ENCODE measurements at regions not wholly inside any gene's neighbourhood (a gene's known extent, or its start where the extent isn't known, plus 50 kb on each side); places are given as distances from the start of the nearest gene placed in this dataset.
"Not testable (repeated sequence)": the region's sequence is repeated elsewhere in the genome, so short reads cannot be mapped to it uniquely, and the experiment has no call there.

DNA sequence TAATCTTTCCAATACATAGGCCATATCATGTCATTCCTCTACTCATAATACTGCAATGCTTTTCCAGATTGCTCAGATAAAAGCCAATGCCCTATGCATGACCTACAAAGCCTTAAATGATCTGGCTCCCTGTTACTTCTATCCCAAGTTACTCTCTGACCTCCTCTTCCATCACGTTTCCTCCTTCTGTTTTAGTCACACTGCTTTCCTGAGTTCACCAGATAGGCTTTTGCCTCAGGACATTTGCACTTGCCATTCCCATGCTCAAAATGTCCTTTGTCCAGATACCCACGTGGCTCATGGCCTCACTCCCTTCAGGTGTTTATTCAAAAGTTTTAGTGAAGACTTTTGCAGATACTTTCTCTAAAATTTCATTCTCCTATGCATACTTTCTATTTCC is 138.7 kb upstream of the PRICKLE1 start:
- no peak for DNase-seq

DNA sequence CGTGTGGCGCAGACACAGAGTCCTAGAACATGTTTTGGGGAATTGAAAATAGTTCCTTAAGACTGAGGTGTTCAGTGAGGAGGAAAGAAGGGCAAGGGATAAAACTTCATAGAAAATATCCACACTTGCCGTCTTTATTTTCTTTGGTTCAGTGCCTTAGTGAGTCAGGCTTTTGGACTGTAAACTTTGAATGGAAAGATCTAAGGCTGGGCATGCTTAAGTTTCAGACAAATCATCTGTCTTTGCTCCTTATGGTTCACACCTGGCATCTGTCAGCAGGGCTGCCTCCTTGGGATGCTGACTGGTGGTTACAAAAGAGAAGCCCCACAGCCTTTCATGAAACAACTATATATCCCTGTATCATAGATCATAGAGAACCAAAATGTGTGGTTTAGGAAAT is 136.3 kb upstream of the PRICKLE1 start:
- no peak for DNase-seq

DNA sequence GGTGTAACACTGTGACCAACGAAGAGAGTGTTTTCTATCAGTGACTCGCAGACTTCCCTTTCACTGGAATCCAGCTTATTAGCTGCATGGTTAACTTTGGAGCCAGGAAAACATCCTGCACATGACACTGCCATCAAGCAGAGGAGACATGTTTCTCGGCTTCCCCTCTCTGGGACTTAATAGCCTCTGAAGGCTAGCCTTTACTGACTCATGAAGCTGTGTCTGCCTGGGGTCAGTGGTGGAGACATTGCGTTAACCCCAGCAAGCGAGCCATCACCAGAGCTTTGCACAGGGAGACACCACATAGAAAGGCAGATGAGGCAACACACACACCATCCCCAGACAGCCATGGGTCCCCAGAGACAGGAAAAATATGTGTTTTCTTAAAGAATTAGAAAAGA is 126.9 kb upstream of the PRICKLE1 start:
- no peak for DNase-seq

DNA sequence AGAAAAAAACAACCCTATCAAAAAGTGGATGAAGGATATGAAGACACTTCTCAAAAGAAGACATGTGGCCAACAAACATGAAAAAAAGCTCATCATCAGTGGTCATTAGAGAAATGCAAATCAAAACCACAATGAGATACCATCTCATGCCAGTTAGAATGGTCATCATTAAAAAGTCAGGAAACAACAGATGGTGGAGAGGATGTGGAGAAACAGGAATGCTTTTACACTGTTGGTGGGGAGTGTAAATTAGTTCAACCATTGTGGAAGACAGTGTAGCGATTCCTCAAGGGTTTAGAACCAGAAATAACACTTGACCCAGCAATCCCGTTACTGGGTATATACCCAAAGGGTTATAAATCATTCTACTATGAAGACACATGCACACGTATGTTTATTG is 124.0 kb upstream of the PRICKLE1 start:
- DNase-seq, result not testable (repeated sequence)

DNA sequence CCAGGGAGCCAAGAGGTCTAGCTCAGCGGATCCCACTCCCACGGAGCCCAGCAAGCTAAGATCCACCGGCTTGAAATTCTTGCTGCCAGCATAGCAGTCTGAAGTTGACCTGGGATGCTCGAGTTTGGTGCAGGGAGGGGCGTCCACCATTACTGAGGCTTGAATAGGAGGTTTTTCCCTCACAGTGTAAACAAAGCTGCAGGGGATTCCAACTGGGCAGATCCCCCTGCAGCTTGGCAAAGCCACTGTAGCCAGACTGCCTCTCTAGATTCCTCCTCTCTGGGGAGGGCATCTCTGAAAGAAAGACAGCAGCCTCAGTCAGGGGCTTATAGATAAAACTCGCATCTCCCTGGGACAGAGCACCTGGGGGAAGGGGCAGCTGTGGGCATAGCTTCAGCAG is 118.8 kb upstream of the PRICKLE1 start:
- not testable (repeated sequence) for DNase-seq

DNA sequence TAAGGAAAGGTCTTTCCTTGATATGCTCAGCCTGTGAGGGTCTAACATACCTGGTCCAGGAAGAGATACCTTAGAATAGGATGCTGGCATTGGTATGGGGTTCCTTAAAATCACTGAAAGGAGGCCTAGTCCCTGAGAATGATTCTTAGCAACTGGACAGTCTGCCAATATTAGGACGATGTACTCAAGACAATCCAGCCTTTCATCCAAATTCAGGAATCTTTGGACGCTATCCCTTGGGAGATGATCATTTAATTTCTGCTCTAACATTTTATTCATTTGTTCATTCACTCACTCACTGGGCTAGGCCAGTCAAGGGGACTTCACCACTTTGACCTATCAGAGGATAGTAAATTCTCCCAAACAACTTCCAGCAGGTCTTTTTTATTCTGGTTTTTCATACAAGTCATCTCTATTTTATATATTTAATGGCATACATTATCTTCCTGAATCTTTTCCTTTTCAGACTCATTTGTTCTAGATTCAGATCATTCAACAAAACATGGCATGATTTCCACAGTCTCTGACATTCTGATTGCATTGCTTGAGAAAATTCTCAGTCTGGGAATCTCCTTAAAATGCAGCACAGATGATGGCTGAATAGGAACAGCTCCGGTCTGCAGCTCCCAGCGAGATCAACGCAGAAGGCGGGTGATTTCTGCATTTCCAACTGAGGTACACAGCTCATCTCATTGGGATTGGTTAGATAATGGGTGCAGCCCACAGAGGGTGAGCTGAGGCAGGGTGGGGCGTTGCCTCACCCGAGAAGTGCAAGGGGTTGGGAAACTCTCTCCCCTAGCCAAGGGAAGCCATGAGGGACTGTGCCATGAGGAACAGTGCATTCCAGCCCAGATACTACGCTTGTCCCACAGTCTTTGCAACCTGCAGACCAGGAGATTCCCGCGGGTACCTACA is 118.0 kb upstream of the PRICKLE1 start:
- DNase-seq, result no peak

DNA sequence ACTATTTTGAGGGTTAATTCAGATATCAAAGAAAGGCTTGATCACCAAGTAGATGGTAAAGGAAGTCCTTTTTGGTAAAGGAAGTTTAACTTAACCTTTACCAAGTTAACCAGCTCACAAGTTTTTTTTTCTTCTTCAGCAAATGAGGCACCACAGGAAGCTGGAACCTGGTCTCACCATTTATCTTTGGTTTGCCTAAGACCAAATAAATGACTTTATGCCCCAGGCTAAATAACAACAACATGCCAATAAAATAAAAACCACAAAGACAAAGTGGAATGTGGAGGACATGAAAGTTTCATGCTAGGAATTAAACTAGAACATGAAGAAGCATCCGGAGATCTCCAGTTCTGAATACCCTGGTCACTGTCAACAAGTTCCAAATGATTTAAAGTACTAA is 116.8 kb upstream of the PRICKLE1 start:
- DNase-seq, result no peak

DNA sequence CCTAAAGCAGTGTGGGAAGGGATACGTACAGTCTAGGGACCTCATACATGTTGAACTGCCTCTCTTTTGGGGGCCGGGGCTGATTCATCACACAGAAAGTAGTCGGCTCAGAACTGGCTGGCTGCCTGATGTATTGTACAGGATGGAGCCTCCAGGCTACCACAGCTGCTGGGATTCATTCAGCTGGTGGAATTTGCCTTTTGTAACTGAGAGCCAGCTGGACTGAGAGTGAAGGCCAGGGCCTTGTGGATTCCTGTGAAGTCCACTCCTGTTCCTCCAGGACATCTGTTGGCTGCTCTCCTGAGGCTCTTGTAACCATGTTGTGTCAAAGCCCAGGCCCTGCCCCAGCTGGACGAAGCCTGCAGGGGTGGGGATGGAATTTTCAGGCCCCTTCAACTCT is 116.3 kb upstream of the PRICKLE1 start:
- peak; percentile 48 to 54 for DNase-seq

DNA sequence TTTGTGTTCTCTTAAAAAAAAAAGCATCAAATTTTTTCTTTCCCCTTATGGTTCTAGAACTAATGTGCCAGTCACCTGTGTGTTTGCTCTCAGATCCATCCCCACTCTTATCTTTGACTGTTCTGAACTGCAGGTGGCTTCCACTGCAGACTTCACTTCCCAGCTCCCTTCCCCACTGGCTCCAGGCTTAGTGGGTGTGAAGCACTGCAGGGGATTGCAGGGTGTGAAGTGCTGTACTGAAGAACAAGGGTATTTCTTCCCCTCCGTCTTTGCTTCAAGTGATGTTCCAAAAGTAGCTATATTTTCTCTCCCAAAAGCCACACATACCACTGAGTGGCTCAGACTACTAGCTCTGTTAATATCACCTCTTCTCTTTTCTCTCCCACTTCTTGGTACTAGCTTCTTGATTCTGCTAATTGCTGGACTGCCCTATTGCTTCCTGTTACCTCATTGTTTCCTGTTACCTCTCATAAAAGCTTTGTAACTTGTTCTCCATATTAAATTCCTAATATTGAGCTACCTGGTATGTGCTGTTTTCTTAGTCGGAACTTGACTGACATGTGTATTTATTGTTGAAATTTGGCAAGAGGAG is 115.4 kb upstream of the PRICKLE1 start:
- no peak for DNase-seq

DNA sequence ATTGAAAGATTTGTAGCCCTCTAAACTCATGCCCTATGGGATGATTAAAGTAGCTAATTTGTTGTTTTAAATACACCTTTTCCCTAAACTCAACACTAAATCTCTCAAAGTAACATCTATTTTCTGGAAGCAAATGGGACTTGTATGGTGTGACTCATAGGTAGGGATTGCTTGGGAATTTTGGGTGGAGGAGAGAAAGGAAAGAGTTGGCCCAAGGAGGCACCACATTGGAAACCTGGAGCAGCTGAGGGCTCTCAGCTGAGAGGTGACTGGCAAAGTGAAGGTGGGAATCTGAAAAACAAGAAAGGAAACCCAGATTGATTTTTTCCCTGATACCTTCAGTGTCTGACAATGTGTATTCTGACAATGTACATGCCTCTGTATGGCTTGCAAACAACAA is 114.8 kb upstream of the PRICKLE1 start:
- no peak for DNase-seq

DNA sequence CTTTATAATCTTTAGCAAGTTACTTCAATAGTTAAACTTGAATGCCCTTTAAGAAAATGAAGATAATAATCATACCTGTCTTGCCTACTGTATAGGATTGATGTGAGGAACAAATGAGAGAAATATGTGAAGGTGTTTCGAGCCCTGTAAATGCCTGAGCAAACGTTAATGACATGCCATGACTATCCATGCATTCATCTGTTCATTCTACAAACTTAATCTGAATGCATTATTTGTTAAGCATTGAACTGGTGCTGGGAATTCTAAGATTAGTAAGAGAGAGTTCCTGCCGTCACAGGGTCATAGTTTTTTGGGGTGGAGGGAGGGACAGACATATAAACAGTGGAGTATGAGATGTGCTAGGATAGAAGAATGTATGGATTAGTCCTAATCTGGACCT is 111.5 kb upstream of the PRICKLE1 start:
- no peak for DNase-seq

DNA sequence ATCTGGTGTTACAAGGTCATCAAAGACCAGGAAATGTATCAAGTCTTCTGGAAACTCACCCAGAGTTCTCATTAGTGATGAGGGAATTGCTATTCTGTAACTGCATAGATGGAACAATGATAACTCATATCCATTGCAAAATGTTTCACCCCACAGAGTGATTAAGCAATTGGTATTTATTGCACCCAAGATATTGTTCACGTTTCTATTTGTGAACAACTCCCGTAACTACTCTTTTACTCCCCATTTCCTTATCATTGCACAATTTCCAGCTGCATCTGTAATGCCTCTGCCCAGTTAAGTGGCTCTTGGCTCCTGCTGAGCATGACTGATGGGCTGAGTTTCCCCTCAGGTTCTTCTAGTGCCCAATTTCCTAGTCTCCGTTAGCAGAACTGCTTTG is 108.7 kb upstream of the PRICKLE1 start:
- DNase-seq, result peak; percentile 33 to 43

DNA sequence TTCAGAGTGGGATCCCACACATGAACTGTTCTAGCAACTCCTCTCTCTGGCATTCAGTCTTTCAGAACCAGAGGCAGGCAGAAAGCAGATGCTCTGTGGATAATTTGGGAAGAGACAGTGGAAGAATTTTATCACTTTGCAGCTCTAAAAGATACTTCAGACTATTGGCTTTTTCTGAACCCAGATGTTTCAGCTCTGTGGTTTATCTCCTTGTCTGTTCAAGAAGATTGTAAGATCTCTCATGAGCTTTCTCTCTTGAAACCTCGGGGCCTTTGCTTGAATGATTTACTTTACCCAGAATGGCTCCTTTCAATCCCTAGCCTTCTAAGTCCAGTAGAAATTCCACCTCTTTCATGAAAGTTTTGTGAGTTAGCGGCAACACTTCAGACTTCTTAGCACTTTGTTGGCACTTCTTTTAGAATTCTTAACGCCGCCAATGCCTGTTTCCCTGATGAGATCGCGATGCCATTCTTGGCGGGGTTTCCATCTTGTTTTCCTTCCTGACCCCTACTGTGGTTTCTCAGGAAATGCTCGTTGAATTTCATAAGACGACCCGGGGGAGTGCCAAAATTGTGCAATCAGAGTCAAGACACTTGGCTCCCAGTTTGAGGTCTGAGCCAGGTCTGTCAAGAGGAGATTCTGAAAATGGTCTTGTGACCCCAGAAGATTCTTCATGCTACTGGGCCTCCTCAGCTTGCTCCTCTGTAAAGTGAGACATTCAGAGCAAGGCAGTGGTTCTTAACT is 107.0 kb upstream of the PRICKLE1 start:
- peak; percentile 86 to 90 for DNase-seq

DNA sequence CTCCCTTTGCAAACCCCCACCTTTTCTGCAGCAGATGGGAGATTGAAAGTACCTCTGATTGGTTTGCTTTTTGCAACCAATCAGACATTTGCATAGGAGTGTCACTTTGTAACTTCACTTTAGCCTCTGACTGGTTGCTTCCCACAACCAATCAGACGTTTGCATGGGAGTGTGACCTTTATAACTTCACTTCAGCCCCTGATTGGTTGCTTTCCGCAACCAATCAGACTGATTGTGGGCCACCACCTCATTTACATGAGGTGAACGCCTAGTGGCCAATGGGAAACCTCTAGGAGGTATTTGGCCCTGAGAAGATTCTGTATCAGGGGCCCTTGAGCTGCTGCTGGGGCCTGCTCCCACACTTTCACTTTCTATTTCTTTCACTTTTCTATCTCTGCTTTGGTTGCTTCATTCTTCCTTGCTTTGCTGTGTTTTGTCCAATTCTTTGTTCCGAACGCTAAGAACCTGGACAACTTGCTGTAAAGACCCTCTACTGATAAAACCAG is 106.0 kb upstream of the PRICKLE1 start:
- DNase-seq, result no peak

DNA sequence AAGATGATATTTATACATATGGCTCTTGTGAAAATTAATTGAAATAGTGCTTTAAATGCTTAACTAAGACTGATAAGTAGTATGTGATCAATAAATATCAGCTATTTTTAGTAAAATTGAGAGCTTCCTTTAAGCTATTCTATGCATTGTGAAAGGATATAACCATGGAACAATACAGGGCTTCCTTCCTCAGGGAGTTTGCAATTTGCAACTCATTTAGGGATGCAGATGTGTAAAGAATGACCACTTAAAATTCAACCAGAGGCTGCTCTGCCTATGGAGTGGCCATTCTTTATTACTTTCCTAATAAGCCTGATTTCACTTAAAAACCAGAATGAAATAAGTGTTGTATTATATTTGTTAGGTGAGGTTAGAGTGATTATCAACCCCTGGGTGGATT is 103.2 kb upstream of the PRICKLE1 start:
- no peak for DNase-seq

DNA sequence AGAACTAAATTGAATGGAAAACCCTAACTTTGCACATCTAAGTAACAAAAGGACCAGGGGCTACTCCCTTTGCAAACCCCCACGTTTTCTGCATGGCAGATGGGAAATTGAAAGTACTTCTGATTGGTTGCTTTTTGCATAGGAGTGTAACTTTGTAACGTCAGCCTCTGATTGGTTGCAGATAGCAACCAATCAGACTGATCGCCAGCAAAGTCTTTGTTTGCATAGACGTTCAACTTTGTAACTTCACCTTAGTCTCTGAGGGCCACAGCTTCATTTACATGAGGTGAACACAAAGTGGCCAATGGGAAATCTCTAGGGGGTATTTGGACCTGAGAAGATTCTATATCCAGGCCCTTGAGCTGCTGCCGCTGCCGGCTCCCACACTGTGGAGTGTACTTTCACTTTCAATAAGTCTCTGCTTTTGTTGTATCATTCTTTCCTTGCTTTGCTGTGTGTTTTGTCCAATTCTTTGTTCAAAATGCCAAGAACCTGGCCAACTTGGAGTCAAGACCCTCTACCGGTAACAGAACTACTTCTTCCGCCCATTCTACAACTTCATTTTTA is 102.5 kb upstream of the PRICKLE1 start:
- no peak for DNase-seq

DNA sequence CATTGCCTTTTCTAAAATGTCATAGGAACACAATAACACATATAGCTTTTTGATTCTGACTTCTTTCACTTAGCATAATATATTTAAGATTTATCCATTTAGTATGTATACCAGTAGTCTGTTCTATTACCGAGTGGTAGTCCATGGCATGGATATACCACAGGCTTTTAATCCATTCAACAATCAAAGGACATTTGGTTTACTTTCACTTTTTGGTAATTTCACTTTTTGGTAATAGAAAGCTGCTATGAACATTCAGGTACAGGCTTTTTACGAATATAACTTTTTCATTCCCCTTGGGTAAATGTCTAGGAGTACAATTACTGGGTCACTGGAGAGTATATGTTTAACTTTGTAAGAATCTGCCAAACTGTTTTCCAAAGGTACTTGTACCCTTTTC is 100.7 kb upstream of the PRICKLE1 start:
- DNase-seq, result no peak

DNA sequence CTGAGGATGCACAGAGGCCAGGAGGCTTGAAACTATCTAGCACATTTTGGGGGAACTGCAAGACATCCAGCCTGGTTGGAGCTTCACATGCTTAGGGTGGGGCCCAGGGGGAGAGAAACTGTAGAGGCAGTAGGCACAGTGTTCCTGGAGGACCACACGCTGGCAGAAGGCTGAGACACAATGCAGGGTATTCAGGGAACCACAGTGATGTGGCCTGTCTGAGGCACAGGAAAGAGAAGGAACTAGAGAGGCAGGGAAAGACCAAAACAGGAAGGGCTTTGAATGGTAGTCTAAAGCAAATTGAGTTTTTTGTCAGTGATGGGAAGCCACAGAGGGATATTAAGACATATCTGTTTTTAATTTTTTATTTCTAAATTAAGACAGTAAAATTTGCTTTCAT is 100.2 kb upstream of the PRICKLE1 start:
- no peak for DNase-seq

DNA sequence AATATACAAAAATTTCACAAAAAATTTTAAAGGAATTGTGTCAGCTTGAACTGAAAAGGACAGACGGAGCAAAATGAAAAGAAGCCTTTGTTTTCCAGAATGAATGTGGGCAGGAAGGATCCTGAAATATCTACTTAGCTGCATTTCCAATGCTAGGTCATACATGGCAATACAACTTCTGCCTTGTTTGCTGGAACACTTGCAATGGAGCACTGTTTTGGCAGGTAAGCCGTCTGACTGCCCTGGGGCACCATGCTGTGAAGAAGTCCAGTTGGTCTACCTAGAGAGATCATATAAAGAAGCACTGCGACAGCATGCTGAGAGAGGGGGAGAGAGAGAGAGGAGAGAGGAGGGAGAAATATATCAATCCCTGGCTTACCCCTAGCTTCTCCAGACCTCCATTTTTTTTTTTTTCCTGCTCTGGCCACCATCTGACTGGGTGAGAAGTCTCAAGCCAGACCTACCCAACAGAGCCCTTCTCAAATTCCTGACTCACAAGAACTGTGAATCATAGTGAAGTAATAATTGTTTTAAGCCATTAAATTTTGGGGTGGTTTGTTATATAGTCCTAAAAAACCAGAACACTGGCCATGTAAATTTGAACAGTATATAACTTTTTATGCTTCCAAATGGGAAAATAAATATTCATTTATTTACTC is 97.1 kb upstream of the PRICKLE1 start:
- no peak for DNase-seq

DNA sequence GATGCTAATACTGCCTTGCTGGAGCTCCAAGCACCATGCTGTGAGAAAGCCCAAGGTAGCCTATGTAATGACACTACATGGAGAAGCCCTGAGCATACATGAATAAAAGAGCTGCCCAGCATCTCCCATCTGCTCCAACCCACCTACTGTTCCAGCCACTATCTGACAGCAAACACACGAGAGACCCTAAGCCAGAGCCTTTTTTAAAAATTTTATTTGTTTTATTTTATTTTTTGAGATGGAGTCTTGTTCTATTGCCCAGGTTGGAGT is 95.2 kb upstream of the PRICKLE1 start:
- no peak for DNase-seq

DNA sequence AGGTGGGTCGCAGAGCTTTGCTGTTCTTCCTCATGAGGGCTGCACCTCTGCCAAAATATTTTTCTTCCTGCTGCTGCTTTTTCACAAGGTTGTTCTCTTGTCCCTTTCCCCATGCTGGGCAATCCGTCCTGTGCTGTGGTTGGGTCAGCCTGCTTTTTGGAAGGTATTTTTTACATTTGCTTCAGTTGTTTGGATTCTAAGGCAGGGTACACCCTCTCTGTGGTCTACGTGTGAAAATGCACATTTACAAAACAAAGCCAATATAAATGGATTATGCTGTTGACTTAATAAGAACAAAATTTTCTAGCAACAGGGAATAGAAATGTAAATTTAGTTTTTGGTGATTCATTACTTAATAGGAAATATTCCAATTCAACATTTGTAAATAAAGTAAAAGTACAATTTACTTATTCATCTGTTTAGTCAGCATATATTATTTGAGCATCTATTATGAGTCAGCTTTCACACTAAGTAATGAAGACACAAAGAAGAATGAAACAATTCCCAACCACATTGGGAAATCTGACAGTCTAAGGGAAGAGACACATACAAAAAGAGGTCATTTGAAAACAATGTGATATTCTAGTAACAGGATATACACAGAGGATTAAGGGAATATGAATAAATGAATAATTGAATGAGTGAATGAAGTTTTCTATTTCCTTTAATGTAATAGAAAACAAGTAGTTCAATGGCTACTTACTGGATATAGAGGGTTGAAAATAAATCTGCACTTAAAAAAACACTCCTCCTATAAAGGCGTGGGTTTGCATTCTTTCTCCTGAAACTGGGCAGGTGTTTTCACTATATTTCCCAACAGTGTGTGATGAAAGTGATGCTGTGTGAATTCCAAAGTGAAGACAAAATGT is 94.6 kb upstream of the PRICKLE1 start:
- DNase-seq, result no peak
